AG09319 (cell line): ENCODE measurements at regions not wholly inside any gene's neighbourhood (a gene's known extent, or its start where the extent isn't known, plus 50 kb on each side); places are given as distances from the start of the nearest gene placed in this dataset.

ENCODE experiments used
- DNase-seq: peaks from one replicate; pipeline ENCODE4 v3.0.0-alpha.2; 2010; ENCODE audit warnings: low read depth; ENCODE audit errors: extremely low read depth
- CTCF ChIP-seq: IDR thresholded peaks from 2 replicates; pipeline ENCODE4 v1.5.1; 2011; ENCODE audit warnings: low read depth, mild to moderate bottlenecking, inconsistent platforms, low read length, moderate library complexity

GRCh38 chr4:81745050-81745449 lies 273.3 kb upstream of the RASGEF1B start:
- no peak for DNase-seq
- no peak for TF ChIP-seq CTCF

DNA sequence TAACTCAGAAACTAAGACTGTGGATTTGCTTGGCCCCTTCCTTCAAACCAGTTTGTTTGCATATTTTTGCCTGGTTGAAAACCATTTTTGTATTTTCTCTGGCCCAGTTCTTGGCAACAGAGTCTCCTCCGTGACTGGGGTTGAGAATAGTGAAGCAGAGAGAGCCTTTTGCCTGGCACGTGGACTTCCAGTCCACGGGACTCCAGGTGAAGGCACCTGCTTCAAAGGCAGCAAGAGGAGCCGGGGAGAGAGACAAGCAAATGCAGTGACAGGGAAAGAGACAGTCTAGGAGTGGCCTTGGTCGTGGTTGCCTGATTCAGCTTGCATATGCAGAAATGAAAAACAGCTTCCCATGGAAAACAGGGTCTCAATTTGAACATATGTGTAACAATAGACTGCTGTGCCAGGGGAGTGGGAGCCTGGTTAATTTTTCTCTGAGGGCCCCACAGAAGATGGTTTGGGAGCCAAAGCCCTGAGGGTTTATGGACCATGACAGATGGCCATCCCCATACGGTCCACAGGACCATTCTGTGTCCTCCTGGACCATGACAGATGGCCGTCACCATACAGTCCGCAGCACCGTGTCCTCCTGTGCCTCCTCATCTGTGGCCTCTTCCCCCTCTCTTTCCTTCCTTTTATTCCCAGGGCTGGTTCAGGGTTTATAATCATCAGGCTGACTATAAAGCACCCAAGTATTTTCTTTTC lies 272.2 kb upstream of the RASGEF1B start:
- no peak for DNase-seq
- TF ChIP-seq CTCF: no peak

DNA sequence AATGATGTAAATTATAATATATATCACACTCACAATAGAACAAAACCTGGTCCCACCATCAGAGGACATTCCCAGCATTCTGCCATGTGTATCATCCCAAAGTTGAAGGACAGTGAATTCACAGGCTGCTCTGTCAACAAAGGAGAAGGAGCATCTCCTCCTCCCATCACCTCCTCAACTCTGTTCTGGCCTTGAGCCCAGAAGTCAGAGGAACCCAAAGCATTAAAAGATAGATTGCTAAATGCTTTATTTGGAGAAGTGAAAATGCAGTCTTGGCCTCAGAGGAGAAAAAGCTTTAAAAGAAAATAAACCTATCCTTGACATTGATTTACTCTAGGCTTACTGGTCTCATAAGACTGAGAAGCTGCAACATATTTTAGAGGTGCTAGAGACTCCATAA lies 268.8 kb upstream of the RASGEF1B start:
- no peak for DNase-seq
- no peak for TF ChIP-seq CTCF

GRCh38 chr4:81738891-81739290 lies 267.2 kb upstream of the RASGEF1B start:
- DNase-seq: no peak
- no peak for TF ChIP-seq CTCF

- no peak for DNase-seq
- TF ChIP-seq CTCF: no peak
These were observed 266.3 kb upstream of the RASGEF1B start for GRCh38 chr4:81737865-81738559.

DNA sequence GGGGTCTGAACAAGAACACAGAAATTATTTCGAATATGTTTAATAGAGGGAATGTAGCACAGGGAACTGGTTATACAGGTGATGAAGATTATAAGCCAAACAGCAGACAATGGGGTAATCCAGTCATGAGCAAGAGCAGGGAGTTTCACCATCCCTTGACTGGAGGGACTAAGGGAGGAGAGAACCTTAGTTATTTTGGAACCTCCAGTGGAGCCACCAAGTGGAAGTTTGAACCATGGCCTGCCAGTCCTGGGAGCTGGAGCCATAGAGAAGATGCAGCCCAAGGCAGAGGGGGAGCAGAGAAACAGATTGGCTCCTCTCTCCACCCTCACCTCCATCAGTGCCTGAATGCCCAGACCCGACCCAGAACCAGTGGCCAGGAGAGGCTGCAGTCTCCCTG lies 264.6 kb upstream of the RASGEF1B start:
- DNase-seq: no peak
- peak; percentile 10; the same call in 1 of the 2 replicates for TF ChIP-seq CTCF

DNA sequence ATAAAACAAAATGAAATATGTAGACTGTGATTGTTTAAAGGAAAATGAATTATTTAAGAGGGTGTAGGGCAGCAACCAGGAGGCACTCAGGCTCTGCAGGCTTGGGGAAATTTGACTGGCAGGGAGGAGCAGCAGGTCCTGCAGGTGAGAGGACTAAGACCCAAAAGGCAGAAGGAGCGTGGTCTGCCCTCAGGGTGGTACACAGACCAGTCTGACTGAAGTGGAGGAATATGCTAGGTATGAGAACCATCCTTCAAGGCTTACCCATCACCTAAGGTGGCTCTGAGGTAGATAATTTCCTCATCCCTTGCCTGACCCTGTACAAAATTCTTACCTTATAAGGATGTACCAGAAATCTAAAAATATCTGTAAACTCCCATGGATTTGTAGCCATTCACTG lies 261.3 kb upstream of the RASGEF1B start:
- no peak for TF ChIP-seq CTCF
- DNase-seq: no peak
